ENCODE measurements at regions not wholly inside any gene's neighbourhood (a gene's known extent, or its start where the extent isn't known, plus 50 kb on each side); places are given as distances from the start of the nearest gene placed in this dataset.
"Not testable (repeated sequence)": the region's sequence is repeated elsewhere in the genome, so short reads cannot be mapped to it uniquely, and the experiment has no call there.

- Histone ChIP-seq H3K4me3 (ENCODE audit: low read depth, low read length) (no peak overlapping the region), H3K36me3 (ENCODE audit: control insufficient read depth, insufficient read depth, low read length) (peaks cover 4% of the 10 kb centered on the region), H3K9me3 (ENCODE audit: control insufficient read depth, insufficient read depth, low read depth, low read length) (peaks cover 18% of the 10 kb centered on the region), H3K4me1 (ENCODE audit: control insufficient read depth, insufficient read depth, low read length) (peaks cover 43% of the 10 kb centered on the region), H3K27me3 (ENCODE audit: control insufficient read depth, insufficient read depth, low read length) (no peaks in the 10 kb centered on the region), H3K27ac (ENCODE audit: low read depth, low read length) (no peak overlapping the region), H3K9ac (ENCODE audit: low read length) (no peak overlapping the region)
Observed at GRCh38 chrX:16316331-16316730, 149.1 kb downstream of the MAGEB17 start.

GRCh38 chrX:16319929-16320328 lies 152.6 kb downstream of the MAGEB17 start:
- Histone ChIP-seq H3K27me3 (ENCODE audit: control insufficient read depth, insufficient read depth, low read length) (no peaks in the 10 kb centered on the region), H3K9me3 (ENCODE audit: control insufficient read depth, insufficient read depth, low read depth, low read length) (peaks cover 23% of the 10 kb centered on the region), H3K9ac (ENCODE audit: low read length) (no peak overlapping the region), H3K27ac (ENCODE audit: low read depth, low read length) (no peak overlapping the region), H3K4me1 (ENCODE audit: control insufficient read depth, insufficient read depth, low read length) (peaks cover 12% of the 10 kb centered on the region; the same call in 1 of the 2 replicates), H3K36me3 (ENCODE audit: control insufficient read depth, insufficient read depth, low read length) (peaks cover 4% of the 10 kb centered on the region), H3K4me3 (ENCODE audit: low read depth, low read length) (no peak overlapping the region)

GRCh38 chrX:16320765-16321355 lies 153.6 kb downstream of the MAGEB17 start:
- Histone ChIP-seq H3K36me3 (ENCODE audit: control insufficient read depth, insufficient read depth, low read length) (peaks cover 4% of the 10 kb centered on the region), H3K27ac (ENCODE audit: low read depth, low read length) (no peak overlapping the region), H3K4me1 (ENCODE audit: control insufficient read depth, insufficient read depth, low read length) (peaks cover 5% of the 10 kb centered on the region; the same call in 1 of the 2 replicates), H3K4me3 (ENCODE audit: low read depth, low read length) (no peak overlapping the region), H3K9me3 (ENCODE audit: control insufficient read depth, insufficient read depth, low read depth, low read length) (peaks cover 23% of the 10 kb centered on the region), H3K27me3 (ENCODE audit: control insufficient read depth, insufficient read depth, low read length) (no peaks in the 10 kb centered on the region), H3K9ac (ENCODE audit: low read length) (no peak overlapping the region)

- no peaks in the 10 kb centered on the region for H3K27me3 ChIP-seq (ENCODE audit: control insufficient read depth, insufficient read depth, low read length)
- H3K36me3 ChIP-seq (ENCODE audit: control insufficient read depth, insufficient read depth, low read length): no peaks in the 10 kb centered on the region
- no peaks in the 10 kb centered on the region; the same call in 1 of the 2 replicates for H3K9me3 ChIP-seq (ENCODE audit: control insufficient read depth, insufficient read depth, low read depth, low read length)
Observed at GRCh38 chrX:16333453-16333852, 166.2 kb downstream of the MAGEB17 start.

GRCh38 chrX:16335181-16335580 lies 167.9 kb downstream of the MAGEB17 start:
- Histone ChIP-seq H3K27me3 (ENCODE audit: control insufficient read depth, insufficient read depth, low read length) (no peaks in the 10 kb centered on the region), H3K27ac (ENCODE audit: low read depth, low read length) (no peak overlapping the region), H3K4me1 (ENCODE audit: control insufficient read depth, insufficient read depth, low read length) (no peaks in the 10 kb centered on the region), H3K36me3 (ENCODE audit: control insufficient read depth, insufficient read depth, low read length) (no peaks in the 10 kb centered on the region), H3K9me3 (ENCODE audit: control insufficient read depth, insufficient read depth, low read depth, low read length) (peaks cover 9% of the 10 kb centered on the region; the same call in 1 of the 2 replicates), H3K4me3 (ENCODE audit: low read depth, low read length) (no peak overlapping the region), H3K9ac (ENCODE audit: low read length) (no peak overlapping the region)

More at GRCh38 chrX:16333453-16333852, 166.2 kb downstream of the MAGEB17 start:
- Histone ChIP-seq H3K27ac (ENCODE audit: low read depth, low read length) (no peak overlapping the region), H3K4me1 (ENCODE audit: control insufficient read depth, insufficient read depth, low read length) (no peaks in the 10 kb centered on the region), H3K4me3 (ENCODE audit: low read depth, low read length) (no peak overlapping the region), H3K9ac (ENCODE audit: low read length) (no peak overlapping the region)

- H3K9me3 ChIP-seq (ENCODE audit: control insufficient read depth, insufficient read depth, low read depth, low read length): no peaks in the 10 kb centered on the region
- peaks cover 4% of the 10 kb centered on the region; the same call in 1 of the 2 replicates for H3K4me1 ChIP-seq (ENCODE audit: control insufficient read depth, insufficient read depth, low read length)
- no peak overlapping the region for H3K9ac ChIP-seq (ENCODE audit: low read length)
- no peak overlapping the region for H3K4me3 ChIP-seq (ENCODE audit: low read depth, low read length)
- no peak overlapping the region for H3K27ac ChIP-seq (ENCODE audit: low read depth, low read length)
- peaks cover 5% of the 10 kb centered on the region; the same call in 1 of the 2 replicates for H3K36me3 ChIP-seq (ENCODE audit: control insufficient read depth, insufficient read depth, low read length)
- H3K27me3 ChIP-seq (ENCODE audit: control insufficient read depth, insufficient read depth, low read length): no peaks in the 10 kb centered on the region; the same call in 1 of the 2 replicates
Observed at GRCh38 chrX:16347968-16348670, 180.8 kb downstream of the MAGEB17 start.

- Histone ChIP-seq H3K4me1 (ENCODE audit: control insufficient read depth, insufficient read depth, low read length) (no peaks in the 10 kb centered on the region), H3K4me3 (ENCODE audit: low read depth, low read length) (no peak overlapping the region), H3K36me3 (ENCODE audit: control insufficient read depth, insufficient read depth, low read length) (peaks cover 8% of the 10 kb centered on the region), H3K27ac (ENCODE audit: low read depth, low read length) (no peak overlapping the region), H3K9ac (ENCODE audit: low read length) (no peak overlapping the region), H3K9me3 (ENCODE audit: control insufficient read depth, insufficient read depth, low read depth, low read length) (peaks cover 19% of the 10 kb centered on the region), H3K27me3 (ENCODE audit: control insufficient read depth, insufficient read depth, low read length) (no peaks in the 10 kb centered on the region)
Observed at GRCh38 chrX:16357902-16358301, 190.6 kb downstream of the MAGEB17 start.

GRCh38 chrX:16360056-16360455 lies 192.8 kb downstream of the MAGEB17 start:
- H3K4me1 ChIP-seq (ENCODE audit: control insufficient read depth, insufficient read depth, low read length); H3K27ac ChIP-seq (ENCODE audit: low read depth, low read length); H3K9ac ChIP-seq (ENCODE audit: low read length); H3K27me3 ChIP-seq (ENCODE audit: control insufficient read depth, insufficient read depth, low read length); H3K36me3 ChIP-seq (ENCODE audit: control insufficient read depth, insufficient read depth, low read length); H3K4me3 ChIP-seq (ENCODE audit: low read depth, low read length): not testable (repeated sequence)
- H3K9me3 ChIP-seq (ENCODE audit: control insufficient read depth, insufficient read depth, low read depth, low read length): peaks cover 19% of the 10 kb centered on the region

GRCh38 chrX:16368696-16369095 lies 201.4 kb downstream of the MAGEB17 start:
- Histone ChIP-seq H3K9ac (ENCODE audit: low read length) (no peak overlapping the region), H3K4me3 (ENCODE audit: low read depth, low read length) (no peak overlapping the region), H3K27ac (ENCODE audit: low read depth, low read length) (no peak overlapping the region), H3K36me3 (ENCODE audit: control insufficient read depth, insufficient read depth, low read length) (no peaks in the 10 kb centered on the region), H3K27me3 (ENCODE audit: control insufficient read depth, insufficient read depth, low read length) (no peaks in the 10 kb centered on the region), H3K4me1 (ENCODE audit: control insufficient read depth, insufficient read depth, low read length) (peaks cover 6% of the 10 kb centered on the region; the same call in 1 of the 2 replicates), H3K9me3 (ENCODE audit: control insufficient read depth, insufficient read depth, low read depth, low read length) (0 out of 2 replicates have a peak, but pooled peaks cover 2% of the 10 kb centered on the region)

- Histone ChIP-seq H3K4me1 (ENCODE audit: control insufficient read depth, insufficient read depth, low read length) (peaks cover 13% of the 10 kb centered on the region), H3K9ac (ENCODE audit: low read length) (no peak overlapping the region), H3K4me3 (ENCODE audit: low read depth, low read length) (no peak overlapping the region), H3K9me3 (ENCODE audit: control insufficient read depth, insufficient read depth, low read depth, low read length) (peaks cover 7% of the 10 kb centered on the region), H3K27me3 (ENCODE audit: control insufficient read depth, insufficient read depth, low read length) (no peaks in the 10 kb centered on the region), H3K27ac (ENCODE audit: low read depth, low read length) (no peak overlapping the region), H3K36me3 (ENCODE audit: control insufficient read depth, insufficient read depth, low read length) (peaks cover 6% of the 10 kb centered on the region; the same call in 1 of the 2 replicates)
Observed at GRCh38 chrX:16376056-16376455, 208.8 kb downstream of the MAGEB17 start.

GRCh38 chrX:16386126-16386525 lies 218.8 kb downstream of the MAGEB17 start:
- Histone ChIP-seq H3K9ac (ENCODE audit: low read length) (no peak overlapping the region), H3K4me3 (ENCODE audit: low read depth, low read length) (no peak overlapping the region), H3K27me3 (ENCODE audit: control insufficient read depth, insufficient read depth, low read length) (no peaks in the 10 kb centered on the region; the same call in 1 of the 2 replicates), H3K4me1 (ENCODE audit: control insufficient read depth, insufficient read depth, low read length) (peaks cover 18% of the 10 kb centered on the region), H3K36me3 (ENCODE audit: control insufficient read depth, insufficient read depth, low read length) (no peaks in the 10 kb centered on the region; the same call in 1 of the 2 replicates), H3K9me3 (ENCODE audit: control insufficient read depth, insufficient read depth, low read depth, low read length) (no peaks in the 10 kb centered on the region), H3K27ac (ENCODE audit: low read depth, low read length) (no peak overlapping the region)

All from HUES6 (cell line).